ENCODE measurements at regions not wholly inside any gene's neighbourhood (a gene's known extent, or its start where the extent isn't known, plus 50 kb on each side); places are given as distances from the start of the nearest gene placed in this dataset.

DNA sequence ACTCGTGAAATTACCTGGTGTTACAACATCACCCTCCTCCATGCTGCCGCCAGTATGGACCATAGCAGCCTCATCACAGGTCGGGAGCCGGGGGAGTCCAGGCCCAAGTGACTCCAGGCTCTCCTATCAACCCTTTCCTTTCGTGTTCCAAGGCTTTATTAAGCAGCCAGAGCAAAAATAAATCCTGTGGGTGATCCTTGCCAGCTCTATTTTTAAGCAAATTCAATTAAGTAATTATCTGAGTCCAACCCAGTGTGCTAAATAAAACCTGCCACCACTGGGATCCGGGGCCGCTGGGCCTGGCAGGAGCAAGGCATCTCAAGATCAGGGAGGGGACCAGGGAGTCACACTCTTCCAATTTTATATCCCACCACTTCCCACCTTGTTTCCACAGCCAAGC is 80.7 kb upstream of the PRPS1 start:
- TF ChIP-seq, protein P1, sequence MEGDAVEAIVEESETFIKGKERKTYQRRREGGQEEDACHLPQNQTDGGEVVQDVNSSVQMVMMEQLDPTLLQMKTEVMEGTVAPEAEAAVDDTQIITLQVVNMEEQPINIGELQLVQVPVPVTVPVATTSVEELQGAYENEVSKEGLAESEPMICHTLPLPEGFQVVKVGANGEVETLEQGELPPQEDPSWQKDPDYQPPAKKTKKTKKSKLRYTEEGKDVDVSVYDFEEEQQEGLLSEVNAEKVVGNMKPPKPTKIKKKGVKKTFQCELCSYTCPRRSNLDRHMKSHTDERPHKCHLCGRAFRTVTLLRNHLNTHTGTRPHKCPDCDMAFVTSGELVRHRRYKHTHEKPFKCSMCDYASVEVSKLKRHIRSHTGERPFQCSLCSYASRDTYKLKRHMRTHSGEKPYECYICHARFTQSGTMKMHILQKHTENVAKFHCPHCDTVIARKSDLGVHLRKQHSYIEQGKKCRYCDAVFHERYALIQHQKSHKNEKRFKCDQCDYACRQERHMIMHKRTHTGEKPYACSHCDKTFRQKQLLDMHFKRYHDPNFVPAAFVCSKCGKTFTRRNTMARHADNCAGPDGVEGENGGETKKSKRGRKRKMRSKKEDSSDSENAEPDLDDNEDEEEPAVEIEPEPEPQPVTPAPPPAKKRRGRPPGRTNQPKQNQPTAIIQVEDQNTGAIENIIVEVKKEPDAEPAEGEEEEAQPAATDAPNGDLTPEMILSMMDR (IDR thresholded peaks at IDR 0.05; ENCODE audit: low read depth, low read length, missing input control): no peak
- TF ChIP-seq RAD21 (IDR thresholded peaks at IDR 0.05) (no peak), TAF1 (conservative IDR thresholded peaks at IDR 0.05) (no peak), MAX (IDR thresholded peaks at IDR 0.05) (no peak), GABPA (IDR thresholded peaks at IDR 0.05 in 1 of 2, conservative IDR thresholded peaks at IDR 0.05 in 1 of 2) (no peak), REST (IDR thresholded peaks at IDR 0.05) (no peak), EGR1 (IDR thresholded peaks at IDR 0.05; ENCODE audit: low read depth in 2 of 2) (no peak), YY1 (IDR thresholded peaks at IDR 0.05) (no peak), ZBTB33 (IDR thresholded peaks at IDR 0.05) (no peak), NR2F2 (IDR thresholded peaks at IDR 0.05) (no peak), SP1 (IDR thresholded peaks at IDR 0.05) (no peak), JUND (IDR thresholded peaks at IDR 0.05) (no peak), HNF4G (IDR thresholded peaks at IDR 0.05) (no peak)
- TF ChIP-seq, protein P2, sequence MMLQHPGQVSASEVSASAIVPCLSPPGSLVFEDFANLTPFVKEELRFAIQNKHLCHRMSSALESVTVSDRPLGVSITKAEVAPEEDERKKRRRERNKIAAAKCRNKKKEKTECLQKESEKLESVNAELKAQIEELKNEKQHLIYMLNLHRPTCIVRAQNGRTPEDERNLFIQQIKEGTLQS (IDR thresholded peaks at IDR 0.05): no peak

Data from liver (tissue), 3 donors.